GM18868 (cell line): ENCODE measurements at regions not wholly inside any gene's neighbourhood (a gene's known extent, or its start where the extent isn't known, plus 50 kb on each side); places are given as distances from the start of the nearest gene placed in this dataset.

Source experiments
- ATAC-seq: cut with Tn5 transposase; IDR thresholded peaks from one replicate; pipeline ENCODE4 v1.9.1; 2021; ENCODE audit warnings: mild to moderate bottlenecking, moderate library complexity; ENCODE audit not compliant: unreplicated experiment

- no peak for ATAC-seq
Observed at GRCh38 chr1:94708299-94708685, 111.9 kb upstream of the SLC44A3 start.

DNA sequence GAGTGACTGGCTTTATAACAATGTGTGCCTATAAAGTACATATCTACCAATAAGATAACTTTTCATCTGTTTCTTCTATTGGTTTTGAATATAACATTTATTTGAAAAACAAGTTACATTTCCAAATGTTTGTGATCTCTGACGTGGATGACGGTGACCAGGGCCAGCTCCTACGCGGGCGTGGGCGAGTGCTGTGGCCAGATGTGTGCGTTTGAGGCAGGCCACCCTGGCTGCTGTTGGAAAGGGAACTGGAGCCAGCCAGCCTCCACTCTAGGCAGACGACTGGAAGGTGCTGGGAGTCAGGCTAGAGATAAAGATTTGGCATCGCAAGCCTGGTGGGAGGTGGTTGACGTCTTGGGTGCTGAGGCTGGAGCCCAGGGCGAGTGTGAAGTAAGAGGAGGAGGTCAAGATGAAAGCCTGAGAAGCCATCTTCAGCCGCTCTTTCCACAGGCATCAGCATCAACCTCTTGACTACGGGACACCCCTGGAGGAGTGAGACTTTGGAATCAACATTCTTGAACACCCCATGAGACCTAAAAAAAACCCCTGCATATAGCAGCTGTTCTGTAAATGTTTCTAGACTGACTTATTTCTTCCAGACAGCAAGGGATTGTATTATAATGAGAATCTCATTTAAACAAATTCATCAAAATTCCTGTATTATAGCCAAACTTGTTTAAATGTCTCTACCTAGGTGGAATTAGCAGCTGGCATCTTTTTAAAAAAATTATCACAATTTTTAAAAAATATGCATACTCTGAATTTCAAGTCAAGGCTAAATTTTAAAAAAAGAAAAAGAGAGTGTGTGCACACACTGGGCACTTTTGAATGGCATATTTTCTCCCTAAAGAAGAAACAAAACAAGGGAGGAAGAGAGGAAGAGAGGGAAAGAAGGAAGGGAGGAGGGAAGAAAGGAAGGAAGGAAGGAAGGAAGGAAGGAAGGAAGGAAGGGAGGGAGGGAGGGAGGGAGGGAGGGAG, 112.5 kb upstream of the SLC44A3 start:
- no peak for ATAC-seq

DNA sequence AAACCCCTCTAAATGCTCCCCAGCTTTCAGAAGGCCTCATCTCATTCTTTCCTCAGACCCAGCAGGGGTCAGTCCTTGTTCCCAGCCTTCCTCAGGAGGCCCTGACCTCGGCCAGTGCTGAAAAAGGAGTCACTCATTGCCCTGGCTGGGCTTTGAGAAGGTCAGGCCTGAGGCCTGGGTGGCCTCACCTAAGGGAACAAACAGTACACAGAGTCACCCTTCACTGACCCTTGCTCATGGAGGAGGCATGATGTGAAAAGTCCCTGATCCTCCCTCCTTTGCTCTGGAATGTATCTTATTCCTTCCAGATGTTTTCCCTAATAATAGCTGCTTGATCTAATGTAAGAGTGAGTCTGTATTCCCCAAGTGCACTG, 117.7 kb upstream of the SLC44A3 start:
- no peak for ATAC-seq

GRCh38 chr1:94701796-94702441, 118.2 kb upstream of the SLC44A3 start:
- ATAC-seq, result no peak

DNA sequence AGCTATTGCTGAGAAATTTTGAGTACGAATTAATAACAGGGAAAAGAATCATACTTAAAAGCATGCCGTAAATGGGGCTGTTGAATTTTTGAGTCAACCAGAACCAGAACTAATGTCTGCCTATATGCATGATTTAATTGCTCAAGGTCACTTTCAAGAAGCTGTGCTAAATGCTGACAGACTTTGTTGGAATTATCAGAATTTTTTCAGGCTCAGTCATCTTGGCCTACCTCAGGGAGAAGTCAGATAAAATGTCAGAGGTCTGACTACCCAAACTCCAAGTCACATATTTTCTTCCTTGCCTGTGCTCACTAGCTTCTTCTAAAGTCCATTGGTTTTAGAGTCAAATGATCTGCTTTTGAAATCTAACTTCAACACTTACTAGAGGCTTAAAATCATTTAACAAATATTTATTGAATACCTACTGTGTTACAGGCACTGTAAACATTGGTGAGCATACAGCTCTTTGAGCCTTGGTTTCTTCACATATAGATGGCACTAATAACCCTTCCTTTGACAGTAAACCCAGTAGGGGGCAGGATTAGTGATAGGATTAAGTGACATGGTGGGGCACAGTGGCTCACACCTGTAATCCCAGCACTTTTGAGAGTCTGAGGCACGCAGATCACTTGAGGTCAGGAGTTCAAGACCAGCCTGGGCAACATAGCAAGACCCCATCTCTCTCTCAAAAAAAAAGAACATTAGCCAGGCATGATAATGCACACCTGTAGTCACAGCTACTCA, 121.2 kb upstream of the SLC44A3 start:
- no peak for ATAC-seq

GRCh38 chr1:94698356-94698755, 121.8 kb upstream of the SLC44A3 start:
- ATAC-seq, result no peak

- no peak for ATAC-seq
Observed at GRCh38 chr1:94697839-94698238, 122.3 kb upstream of the SLC44A3 start.

GRCh38 chr1:94694226-94694915, 125.8 kb upstream of the SLC44A3 start:
- ATAC-seq, result no peak

GRCh38 chr1:94693435-94693834, 126.7 kb upstream of the SLC44A3 start:
- ATAC-seq, result no peak

DNA sequence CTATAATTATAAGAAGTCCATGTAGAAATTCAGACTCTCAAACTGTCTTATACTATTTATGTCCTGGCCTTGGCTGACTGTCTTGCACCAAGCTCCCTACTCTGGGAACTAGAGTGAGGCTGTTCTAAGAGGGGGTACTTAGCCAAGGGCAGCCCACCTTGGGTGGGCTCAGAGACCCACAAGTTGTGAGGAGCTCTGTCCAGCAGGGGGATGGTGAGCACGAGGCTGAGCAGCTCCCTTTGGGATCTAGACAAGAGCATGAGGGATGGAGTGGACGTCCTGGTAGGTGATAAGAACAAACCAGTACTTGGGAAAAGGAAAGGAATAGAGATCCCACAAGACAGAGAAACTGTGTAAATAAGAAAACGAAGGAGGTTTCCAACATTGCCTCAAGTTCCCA, 127.1 kb upstream of the SLC44A3 start:
- no peak for ATAC-seq

GRCh38 chr1:94688646-94689045, 131.5 kb upstream of the SLC44A3 start:
- no peak for ATAC-seq

- no peak for ATAC-seq
Observed at GRCh38 chr1:94686882-94687281, 133.3 kb upstream of the SLC44A3 start.

DNA sequence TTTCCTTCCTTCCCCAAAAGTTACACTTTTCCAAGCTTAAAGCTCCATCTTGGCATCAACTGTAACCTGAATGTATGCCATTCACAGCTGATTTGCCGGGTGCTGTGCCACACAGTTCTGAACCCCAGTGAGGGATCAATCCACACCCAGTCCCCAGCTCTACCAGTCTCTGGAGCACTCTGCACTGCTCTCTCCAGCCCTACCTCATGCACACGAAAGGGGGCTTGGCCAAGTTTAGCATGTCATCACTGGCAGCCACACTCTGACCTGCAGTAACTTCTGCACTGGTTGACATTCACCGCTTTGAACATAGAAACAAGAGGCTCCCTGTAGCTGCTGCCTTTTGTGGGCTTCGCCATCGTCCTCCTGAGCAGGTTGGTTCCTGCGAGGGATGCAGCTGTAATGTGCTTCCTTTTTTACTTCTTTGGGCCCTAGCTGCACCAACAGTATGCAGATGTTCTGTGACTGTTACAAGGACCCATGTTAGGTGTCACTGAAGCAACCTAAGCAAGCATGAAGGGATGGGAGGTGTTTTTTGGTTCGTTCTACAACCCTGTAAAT, 135.4 kb upstream of the SLC44A3 start:
- ATAC-seq, result no peak

DNA sequence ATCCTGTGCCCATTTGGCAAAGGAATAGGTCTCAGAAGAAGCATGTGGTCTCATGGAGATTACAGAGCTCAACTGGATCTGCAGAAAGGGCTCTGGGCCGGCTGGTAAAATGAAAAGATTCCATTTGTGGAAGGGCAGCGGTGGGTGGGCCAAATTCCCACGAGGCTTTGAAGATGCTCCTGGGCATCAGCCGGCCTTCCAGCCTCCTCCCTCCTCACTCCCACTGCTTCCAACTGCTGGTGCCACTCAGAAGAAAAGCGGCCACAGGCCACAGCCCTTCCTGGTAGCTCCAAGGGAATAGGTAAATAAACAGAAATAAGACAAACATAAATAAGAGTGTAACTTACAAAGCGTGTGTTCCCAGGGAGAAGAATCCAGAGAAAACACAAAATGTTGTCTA, 136.3 kb upstream of the SLC44A3 start:
- no peak for ATAC-seq

GRCh38 chr1:94680039-94680377, 138.4 kb upstream of the F3 start:
- no peak for ATAC-seq

DNA sequence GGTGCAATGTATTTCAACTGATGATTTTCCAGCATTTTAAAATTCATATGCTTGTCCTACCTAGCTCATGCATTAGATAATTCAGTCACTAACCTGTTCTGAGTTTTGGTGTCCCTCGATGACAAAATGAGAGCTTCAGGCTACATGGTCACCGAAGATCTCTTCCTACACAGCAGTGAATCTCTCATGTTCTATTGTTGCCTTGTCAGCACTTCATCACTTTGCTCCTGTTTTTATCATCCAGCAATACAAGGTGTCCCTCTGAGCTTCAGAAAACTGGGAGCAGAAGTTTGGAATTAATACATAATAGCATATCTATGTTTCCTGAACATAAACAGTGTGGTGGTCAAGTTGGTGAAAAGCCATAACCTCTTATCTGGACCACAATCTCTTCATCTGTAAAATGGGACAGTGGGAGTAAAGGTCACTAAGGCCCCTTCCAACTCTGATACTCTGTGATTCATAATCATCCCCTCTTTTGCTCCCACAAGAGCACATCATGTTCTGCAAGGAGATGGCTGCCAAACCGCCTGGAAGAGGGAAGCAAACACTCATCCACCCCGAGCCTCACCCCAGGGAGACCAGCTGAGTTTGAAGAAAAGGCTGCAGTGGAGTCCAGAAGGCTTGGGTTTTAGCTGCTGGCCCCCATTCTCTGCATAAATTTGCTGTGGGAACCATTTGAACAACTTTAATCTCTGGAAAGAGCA, 137.9 kb upstream of the F3 start:
- no peak for ATAC-seq

- ATAC-seq, result no peak
Observed at GRCh38 chr1:94678202-94678848, 136.8 kb upstream of the F3 start.

DNA sequence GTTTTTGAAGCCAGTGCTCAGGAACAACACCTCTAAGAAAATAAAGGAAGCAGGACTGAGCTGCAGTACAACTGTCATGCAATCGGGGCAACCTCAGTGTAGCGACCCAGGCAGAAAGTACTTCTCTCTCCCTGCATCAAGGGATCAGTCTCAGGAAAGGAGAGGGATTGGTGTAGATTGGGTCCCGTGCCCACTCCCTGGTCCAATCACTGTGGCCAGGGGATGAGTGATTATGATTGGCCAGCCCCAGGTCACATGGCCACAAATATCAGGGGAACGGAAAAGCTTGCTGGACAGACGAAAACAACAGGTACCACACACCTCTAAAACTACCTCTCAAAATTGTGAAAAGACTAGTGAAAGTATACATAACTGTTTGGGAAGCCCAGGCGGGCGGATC, 136.2 kb upstream of the F3 start:
- ATAC-seq, result no peak

GRCh38 chr1:94677087-94677486, 135.5 kb upstream of the F3 start:
- no peak for ATAC-seq

GRCh38 chr1:94676686-94677085, 135.1 kb upstream of the F3 start:
- ATAC-seq, result no peak
